Renal pelvis (tissue), 1 donor: ENCODE measurements at regions not wholly inside any gene's neighbourhood (a gene's known extent, or its start where the extent isn't known, plus 50 kb on each side); places are given as distances from the start of the nearest gene placed in this dataset.

ENCODE experiments used
- DNase-seq: peaks from one replicate; pipeline ENCODE4 v3.0.0-alpha.2; 2013

- no peak for DNase-seq
Measured at GRCh38 chr16:6576113-6576512, 756.5 kb upstream of the RBFOX1 start.

DNA sequence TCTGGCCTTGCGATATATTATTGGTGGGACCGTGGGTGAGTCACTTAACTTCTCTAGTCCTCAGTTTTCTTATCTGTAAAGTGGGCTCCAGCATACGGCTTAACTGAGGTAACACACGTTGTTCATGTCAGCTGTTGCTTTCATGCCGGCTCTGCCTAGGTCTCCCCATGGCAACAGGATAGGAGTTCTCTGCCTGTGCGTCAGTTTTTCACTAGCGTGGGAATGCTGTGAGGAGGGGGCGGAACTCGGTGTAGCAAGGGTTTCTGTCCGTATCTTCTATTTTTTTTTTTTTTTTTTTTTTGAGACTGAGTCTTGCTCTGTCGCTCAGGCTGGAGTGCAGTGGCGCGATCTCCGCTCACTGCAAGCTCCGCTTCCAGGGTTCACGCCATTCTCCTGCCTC is 758.5 kb upstream of the RBFOX1 start:
- DNase-seq = no peak

DNA sequence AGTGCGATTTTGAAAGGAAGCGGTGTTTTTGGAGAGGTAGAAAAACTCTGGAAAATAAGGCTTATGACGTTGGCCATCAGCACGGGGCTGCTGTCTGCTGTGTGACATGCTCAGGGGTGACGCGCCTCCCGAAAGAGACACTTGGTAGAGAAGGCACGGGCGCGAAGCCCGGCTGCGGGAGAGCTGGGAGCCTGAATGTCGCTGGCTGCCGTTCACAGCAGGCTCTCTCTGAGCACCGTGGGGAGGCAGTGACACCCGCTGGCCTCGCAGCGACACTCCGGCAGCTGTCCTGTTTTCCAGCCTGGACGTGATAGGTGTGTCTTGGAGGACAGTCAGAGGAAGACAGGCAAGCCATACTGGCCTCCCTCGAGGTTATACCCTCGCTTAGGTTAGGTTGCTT is 759.1 kb upstream of the RBFOX1 start:
- peak; percentile 19 for DNase-seq

GRCh38 chr16:6571044-6571443 is 761.6 kb upstream of the RBFOX1 start:
- DNase-seq = no peak

DNA sequence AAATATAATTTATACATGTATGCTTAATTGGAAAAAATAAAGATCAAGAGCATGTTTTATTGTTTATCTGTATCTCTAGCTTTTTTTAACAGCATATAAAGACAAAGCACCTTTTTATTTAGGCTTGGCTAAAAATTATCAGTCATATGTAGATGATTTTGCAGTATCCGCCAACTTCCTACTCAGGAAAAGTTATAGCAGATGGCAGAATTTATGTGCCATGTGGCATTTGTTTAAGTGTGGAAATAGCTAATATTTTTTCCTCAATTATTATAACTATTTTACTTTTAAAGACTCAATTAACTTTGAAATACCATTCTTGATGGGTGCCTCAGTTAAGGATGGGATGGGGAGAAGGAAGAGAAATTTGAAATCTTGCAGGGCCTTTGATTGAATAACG is 762.1 kb upstream of the RBFOX1 start:
- no peak for DNase-seq

GRCh38 chr16:6562986-6563385 is 769.7 kb upstream of the RBFOX1 start:
- no peak for DNase-seq

DNA sequence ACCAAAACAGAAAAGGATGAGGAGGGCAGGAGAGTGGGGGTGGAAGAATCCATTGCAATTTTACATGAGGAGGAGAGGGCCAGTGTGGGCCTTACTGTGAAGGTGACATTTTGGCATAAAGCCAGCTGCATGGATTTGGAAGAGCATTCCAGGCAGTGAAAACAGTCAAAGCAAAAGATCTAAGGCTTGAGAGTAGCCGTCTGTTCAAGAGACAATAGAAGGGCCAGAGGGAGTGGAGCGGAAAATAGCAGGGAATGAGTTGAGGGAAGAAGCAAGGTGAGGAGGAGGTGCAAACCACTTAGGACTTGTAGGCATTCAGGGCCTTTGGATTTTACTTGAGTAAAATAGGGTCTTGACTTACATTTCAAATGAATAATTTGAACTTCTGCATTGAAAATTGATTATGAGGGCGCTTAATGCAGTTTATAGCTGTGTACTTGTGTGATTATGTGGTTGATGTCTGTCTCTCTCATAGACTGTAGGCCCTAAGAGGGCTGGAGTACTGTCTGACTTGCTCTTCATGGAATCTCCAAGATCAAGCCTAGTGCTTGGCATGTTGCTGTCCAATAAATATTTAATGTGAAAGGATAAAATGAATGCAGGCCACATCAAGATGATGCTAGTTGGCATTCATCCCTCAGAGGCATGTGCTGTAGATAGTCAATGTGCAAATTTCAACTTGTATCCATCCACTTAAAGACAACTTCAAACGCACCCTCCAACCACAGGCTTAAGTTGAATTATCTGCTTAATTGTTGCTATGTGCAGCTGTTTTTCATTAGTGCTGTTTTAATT is 772.1 kb upstream of the RBFOX1 start:
- DNase-seq = no peak

- DNase-seq = no peak
Measured at GRCh38 chr16:6558661-6559060, 774.0 kb upstream of the RBFOX1 start.

- DNase-seq = no peak
Measured at GRCh38 chr16:6558126-6558525, 774.5 kb upstream of the RBFOX1 start.

- no peak for DNase-seq
Measured at GRCh38 chr16:6557353-6558023, 775.2 kb upstream of the RBFOX1 start.

GRCh38 chr16:6549415-6549814 is 783.2 kb upstream of the RBFOX1 start:
- DNase-seq = no peak

GRCh38 chr16:6548507-6548906 is 784.1 kb upstream of the RBFOX1 start:
- no peak for DNase-seq

- no peak for DNase-seq
Measured at GRCh38 chr16:6547131-6547530, 785.5 kb upstream of the RBFOX1 start.

- DNase-seq = no peak
Measured at GRCh38 chr16:6545329-6545728, 787.3 kb upstream of the RBFOX1 start.

DNA sequence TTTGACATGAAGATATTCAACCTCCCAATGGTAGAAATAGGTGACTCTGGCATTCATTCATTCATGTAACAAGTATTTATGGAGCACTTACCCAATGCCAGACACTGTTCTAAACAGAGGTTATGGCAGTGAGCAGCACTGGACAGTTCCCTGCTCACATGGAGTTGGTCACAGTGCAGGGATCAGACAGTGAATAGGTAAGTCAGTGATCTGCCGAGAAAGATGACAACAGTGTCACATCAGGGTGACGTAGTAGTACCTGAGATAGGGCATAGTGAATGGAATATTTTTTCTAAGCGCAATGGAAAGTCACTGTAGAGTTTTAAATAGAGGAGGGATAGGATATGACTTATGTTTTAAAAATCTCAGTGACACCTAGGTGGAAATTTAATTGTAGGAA is 791.4 kb upstream of the RBFOX1 start:
- no peak for DNase-seq

- no peak for DNase-seq
Measured at GRCh38 chr16:6536411-6536810, 796.2 kb upstream of the RBFOX1 start.

GRCh38 chr16:6531067-6531466 is 801.6 kb upstream of the RBFOX1 start:
- DNase-seq = no peak

- DNase-seq = no peak
Measured at GRCh38 chr16:6528217-6528616, 804.4 kb upstream of the RBFOX1 start.

DNA sequence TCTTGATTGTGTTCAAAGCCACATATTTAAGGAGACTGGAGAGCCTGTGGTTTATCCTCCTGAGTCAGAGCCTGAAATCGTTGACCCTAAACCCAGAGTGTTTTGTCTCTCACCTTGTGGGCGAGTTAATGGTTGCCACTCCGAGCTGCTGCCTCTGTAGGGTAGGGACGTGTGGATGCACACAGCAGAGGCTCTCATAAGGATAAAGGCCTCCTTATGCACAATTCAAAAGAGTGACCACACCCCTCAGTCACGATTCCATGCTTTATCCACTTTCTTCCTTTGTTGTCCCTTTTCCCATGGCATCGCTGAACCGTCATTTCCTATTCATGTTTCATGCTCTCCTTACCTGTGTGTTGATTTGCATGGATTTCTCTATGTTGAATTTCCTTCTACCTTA is 805.0 kb upstream of the RBFOX1 start:
- no peak for DNase-seq

DNA sequence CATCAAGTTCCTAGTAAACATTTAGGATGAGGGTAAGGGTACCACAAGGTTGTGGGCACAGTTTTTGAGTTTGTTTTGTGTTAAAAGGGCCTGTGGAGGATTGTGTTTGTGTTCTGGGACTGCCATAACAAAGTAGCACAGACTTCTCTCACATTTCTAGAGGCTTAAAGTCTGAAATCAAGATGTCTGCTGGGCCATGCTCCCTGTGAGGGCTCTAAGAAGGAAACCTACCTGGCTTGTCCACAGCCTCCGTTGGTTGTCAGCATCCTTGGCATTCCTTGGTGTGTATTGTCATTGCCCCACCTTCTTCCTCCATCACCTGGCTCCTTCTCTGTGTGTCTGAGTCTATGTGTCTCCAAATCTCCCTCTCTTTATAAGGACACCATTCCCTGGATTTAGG is 808.1 kb upstream of the RBFOX1 start:
- DNase-seq = no peak

DNA sequence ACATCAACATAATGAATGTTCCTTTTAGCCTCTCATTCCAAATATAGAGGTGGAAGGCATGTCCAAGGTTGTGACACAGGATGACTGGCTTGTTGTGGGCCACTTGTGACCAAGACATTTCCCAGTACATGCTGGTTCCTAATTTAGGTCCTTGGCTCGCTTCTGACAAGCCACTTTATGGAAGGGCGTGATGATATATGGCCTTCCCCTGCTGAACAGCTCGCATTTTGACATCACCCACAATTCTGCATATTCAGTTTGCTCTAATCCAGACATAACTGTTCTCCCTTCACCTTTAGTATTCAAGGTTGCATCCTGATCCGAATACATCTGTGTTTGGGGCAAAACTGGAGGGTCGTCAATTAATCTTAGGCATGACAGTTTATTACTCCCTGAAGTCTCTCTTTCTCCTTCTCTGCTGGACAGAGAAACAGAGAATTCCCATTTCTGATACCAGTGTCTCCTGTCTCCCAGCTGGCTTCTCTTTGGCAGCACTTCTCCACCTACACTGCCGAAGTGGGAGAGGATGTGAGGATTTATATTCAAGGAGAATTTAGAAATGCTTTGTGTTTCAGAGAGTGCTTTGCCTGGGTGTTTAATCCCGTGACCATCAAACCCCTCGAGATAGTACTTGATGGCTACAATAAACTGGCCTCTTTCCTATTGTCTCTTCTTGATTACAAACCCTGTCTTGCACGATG is 815.5 kb upstream of the RBFOX1 start:
- DNase-seq = peak; percentile 15

DNA sequence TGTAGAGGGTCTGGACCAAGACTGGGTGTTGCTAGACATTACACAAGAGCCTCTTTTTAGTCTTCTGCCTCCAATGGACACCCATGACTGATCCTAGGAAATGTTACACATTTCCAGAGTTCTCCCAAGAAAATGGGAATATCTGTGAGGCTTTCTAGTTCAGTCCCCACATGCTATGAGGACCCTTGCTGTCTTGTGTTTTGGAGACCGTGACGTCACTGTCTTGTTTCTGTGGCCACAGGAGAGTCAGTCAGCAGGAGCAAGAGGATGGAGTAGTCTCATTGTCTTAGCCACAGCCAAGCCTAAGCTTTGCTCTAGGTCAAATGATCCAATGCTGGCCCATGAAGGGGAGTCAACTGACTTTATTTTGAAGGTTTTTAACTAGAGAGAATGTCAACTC is 820.1 kb upstream of the RBFOX1 start:
- DNase-seq = no peak

GRCh38 chr16:6510261-6510660 is 822.4 kb upstream of the RBFOX1 start:
- no peak for DNase-seq
